GM23248 (cell line): ENCODE measurements at regions not wholly inside any gene's neighbourhood (a gene's known extent, or its start where the extent isn't known, plus 50 kb on each side); places are given as distances from the start of the nearest gene placed in this dataset.

ENCODE experiments used
- EZH2 ChIP-seq: fragments of 200-600 bp; sonication (generic); IDR thresholded peaks from 2 replicates; pipeline ENCODE4 v1.6.1; 2018; ENCODE audit warnings: antibody characterized with exemption, mild to moderate bottlenecking; ENCODE audit not compliant: insufficient read depth, poor library complexity, severe bottlenecking
- EZH2phosphoT487 ChIP-seq: fragments of 200-600 bp; sonication (generic); IDR thresholded peaks from 2 replicates; pipeline ENCODE4 v1.6.1; 2018; ENCODE audit warnings: antibody characterized with exemption, moderate library complexity, mild to moderate bottlenecking, low read depth; ENCODE audit not compliant: insufficient read depth

GRCh38 chr14:37745657-37746056 is 150.2 kb downstream of the TTC6 start:
- TF ChIP-seq EZH2 (no peak), EZH2phosphoT487 (no peak)
